ENCODE measurements at regions not wholly inside any gene's neighbourhood (a gene's known extent, or its start where the extent isn't known, plus 50 kb on each side); places are given as distances from the start of the nearest gene placed in this dataset.

DNA sequence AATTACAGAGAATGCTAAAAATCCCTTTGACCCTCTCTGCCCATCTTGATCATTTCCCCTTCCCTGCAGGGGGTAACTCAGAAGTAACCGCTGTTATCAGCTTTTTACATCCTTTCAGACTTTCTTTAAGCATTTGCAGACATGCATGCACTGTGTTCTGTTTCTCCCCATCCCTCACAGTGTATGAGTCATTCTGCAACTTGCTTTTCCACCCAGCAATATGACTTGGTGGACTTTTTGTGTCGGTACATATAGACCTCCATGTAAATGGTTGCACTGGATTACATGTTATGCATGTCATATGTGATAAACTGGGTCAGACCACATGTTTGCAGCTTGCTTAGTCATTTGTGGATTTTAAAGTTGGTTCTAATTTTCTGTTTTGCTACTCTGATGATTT, 87.7 kb upstream of the NECTIN1 start:
- DNase-seq, result no peak

DNA sequence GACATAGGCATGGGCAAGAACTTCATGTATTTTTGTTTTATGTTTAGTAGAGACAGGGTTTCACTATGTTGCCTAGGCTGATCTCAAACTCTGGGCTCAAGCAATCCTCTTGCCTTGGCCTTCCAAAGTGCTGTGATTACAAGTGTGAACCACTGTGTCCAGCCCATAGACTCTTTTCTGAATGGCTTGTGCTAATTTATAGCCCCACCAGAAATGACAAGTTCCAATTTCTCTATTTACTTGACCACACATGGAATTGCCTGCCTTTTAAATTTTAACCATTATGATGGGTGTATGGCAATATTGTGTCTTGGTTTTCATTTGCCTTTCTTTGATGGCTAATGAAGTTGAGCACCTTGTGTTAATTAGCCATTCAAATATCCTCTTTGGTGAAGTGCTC, 85.8 kb upstream of the NECTIN1 start:
- no peak for DNase-seq

DNA sequence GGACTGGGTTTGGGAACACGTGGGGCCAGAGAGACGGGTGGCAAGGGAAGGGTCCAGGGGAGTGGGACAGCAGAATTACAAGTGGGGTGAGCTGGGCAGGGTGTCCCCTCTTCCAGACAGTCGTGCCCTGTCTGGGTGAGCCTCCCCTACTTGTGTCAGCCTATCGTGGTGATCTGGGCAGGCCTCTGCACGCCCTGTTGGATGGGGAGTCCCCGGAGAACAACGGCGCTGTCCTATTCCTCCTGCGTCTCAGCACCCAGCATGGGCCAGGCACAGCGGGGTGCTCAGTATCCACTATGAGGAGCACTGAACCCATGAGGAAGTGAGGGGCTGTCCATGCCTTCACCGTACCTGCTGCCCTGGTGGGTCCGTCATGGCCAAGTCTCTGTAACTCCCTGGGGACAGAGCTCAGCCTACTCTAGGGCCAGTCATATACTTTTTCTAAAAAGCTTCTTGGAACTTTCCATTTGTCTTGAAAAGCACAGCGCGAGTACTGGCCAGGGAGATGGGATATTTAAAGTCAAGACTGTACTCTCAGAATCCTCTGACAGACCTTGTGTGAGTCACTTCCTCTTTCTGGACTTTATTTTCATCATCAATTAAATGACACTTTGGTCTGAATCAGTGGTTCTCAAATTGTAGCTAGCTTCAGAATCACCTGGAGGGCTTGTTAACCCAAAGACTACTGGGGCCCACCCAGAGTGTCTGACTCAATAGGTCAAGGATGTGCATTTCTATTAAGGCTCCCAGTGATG, 81.7 kb upstream of the NECTIN1 start:
- DNase-seq, result no peak

DNA sequence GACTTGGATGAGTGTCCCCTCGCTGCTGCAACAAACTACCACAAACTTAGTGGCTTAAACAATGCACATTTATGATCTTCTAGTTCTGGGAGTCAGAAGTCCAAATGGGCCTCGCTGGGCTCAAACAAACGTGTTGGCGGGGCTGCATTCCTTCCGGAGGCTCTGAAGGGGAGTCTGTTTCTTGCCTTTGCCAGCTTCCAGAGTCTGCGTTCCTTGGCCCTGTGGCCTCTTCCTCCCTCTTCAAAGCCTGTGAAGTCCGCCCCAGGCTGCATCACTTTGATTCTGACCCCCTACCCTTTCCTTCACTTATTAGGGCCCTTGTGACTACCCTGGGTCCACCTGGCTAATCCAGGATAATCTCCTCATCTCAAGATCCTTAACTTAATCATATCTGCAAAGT, 80.3 kb upstream of the NECTIN1 start:
- DNase-seq, result no peak

DNA sequence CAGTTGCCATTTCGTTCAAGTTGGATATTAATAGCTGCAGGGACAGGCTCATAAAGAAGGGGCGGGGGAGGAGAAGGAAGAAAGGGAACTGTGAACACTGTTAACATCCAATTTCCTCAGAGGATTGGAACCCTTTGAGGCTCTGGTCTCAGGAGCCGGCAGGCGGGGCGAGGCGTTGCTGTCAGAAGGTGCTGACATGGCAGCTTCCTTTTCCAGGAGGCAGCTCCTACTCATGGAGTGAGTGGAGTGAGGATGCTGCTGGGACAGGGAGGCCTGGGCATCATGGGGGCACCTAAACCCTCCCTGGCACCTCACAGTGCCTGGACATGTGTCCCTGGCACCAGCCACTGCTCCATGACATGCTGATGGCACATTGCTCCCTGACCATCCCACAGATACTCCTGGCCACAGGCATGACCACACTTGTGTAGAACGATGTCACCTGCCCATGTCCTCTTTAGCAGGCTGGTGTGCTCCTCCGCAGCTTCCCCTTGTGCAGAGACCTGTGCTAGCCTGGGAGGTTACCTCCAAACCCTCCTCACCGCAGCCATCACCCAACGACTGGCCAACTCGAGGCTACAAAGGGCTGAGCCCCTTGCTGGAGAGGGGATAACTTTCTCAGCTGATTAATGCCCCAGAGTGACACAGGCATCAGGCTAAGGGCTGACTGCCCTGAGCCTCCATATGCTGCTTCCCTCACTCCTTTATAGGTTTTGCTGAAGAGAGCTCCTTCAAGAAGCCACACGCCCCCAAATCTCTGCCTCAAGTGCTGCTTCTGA, 79.6 kb upstream of the NECTIN1 start:
- no peak for DNase-seq

DNA sequence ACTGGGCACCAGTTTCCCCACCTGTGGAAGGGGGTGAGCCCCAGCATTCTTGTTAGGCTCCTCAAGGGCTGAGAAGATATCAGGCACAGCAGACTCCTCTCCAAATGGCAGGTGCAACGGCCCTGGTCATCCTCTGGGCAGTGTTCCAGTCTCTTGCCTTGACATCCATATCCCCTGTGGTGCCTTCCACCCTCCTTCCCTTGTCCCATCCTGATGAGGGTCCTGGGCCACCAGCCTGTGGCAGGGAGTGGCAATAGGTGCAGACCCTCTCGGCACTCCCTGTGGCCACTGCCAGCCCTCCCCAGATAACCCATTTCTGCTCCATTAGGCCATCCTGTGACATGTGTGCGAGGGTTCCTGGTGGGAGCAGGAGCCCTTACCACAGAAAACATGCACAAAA, 78.8 kb upstream of the NECTIN1 start:
- no peak for DNase-seq

DNA sequence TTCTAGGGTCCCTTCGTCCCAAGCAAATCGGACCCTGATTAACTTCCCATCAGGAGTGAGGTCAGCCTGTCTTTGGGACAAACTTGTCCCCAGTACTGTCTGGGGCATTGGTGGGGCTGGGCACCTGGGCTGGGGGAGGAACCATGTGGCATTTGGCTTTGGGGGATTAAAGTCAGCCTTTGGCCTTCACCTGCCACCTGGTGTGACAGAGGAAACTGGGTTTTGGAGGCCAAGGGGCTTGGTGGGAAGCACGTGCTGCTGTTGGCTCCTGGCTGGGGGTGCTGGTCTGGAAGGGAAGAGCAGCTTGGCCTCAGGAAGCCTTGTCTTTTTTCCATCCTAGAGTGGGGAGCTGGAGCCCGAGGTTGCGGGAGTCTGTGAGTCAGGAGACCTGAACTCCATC, 78.4 kb upstream of the NECTIN1 start:
- DNase-seq, result no peak

DNA sequence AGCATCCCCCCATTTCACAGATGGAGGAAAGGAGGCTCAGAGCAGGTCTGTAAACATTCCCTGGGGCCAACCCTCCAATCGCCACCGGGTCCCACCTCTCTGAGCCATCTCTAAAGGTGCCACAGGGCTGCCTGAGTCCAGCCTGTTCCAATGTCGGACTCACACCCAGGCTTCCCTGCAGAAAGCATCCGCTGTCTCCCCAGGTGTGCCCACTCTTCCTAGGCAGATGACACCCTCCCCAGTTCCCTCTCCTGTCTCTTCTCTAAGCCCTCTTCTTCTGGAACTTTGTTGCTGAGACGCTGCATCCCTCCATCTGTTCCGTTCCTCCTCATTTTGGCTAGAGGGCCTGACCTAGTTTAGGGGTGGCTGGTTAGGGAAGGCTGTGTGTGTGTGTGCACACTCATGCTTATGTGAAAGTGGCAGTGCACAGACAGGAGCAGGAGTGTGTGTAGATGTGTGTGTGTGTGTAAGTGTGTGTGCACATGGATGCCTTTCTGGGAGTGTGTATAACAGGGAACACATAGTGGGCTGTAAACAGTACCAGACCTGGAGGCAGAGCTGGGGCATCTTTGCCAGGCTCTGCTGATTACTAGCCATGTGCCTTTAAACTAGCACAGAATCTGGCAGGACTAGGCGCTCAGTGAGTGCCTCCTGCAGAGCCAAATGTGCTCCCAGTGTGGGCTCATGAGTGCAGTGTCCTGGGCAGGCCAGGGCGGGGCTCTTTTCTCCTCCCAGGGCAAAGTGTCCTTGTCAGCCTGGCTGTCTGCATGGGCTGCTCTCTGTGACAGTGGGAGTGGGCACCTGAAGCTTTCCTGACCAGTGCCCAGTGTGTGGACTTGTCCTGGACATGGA, 77.3 kb upstream of the NECTIN1 start:
- DNase-seq, result no peak

DNA sequence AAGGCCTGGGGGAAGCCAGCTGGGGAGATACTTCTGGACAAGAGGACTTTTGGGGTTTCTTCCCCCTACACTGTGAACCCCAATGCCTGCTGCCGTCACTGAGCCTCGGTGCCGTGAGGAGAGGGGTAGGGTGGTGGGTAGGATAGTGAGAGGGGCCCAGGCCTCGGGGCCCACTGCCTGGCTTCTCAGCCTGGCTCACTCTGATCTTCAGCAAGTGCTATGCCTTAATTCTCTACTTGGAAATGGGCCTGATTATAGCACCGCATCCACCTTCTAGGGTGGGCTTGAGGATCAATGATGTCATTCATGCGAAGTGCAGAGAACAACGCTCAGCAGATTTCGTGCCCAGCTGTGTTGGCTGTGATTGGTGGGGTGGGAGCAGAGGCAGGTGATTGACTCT, 76.7 kb upstream of the NECTIN1 start:
- DNase-seq, result no peak

DNA sequence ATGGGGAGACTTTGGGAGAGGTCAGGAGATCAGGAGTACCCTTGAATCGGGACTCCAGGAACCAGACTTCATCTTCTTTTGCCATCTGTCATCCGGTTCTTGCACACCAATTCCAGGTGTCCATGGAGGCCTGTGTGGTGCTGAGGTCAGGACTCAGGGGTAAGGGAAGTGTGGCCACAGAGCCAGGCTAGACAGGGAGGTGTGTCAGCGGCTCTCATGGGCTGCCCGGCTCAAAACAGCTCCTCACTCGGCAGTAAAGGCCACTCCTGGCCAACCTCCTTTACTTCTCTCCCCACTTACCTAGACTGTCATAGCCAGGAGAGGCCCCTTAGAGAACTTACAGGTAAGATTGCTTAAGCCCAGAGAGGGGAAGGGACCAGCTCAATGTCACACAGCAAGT, 75.7 kb upstream of the NECTIN1 start:
- DNase-seq, result no peak

DNA sequence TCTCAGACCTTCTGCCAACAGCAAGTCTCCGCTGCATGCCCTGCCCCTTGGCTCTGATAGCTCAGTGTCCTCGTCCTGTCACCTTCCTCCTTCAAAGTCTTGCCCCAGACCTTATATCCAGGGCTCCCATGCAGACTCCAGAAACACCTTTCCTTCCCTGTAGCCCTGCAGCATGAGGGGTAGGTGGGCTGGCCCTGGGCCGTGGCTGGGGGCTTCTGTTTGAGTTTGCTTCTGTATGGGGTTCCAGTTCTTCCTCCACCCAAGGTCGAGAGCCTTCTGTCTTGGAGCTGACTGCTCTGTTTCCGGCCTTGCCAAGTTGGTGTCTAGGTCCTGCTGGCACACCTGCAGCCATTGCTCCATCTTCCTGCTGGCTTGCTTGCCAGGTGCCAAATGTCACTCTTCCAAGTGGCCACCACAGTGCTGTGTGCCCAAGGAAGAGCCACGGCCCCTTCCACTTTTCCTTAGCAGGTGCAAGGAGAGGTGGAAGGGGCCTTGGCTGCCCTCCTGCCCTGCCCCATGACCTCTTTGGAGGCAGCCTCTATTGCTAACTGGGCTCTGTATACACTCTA, 74.8 kb upstream of the NECTIN1 start:
- DNase-seq, result no peak

DNA sequence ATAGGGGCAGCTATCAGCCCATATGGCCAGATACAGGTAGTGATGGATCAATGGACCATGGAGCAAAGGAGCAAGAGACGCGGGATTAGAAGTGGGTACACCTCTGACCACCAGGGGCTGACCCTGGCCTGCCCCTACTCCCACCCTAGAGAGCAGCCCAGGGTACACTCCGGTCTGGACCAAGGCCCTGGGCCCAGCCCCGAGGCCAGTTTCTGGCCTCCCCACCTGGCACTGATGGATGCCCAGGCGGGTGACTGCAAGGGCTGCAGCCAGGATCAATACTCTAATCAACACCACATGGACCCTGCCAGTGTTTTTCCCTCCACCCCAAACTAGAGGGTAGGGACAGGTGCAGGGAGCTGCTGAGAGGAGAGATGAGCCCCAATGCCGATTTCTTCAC, 74.1 kb upstream of the NECTIN1 start:
- DNase-seq, result no peak

DNA sequence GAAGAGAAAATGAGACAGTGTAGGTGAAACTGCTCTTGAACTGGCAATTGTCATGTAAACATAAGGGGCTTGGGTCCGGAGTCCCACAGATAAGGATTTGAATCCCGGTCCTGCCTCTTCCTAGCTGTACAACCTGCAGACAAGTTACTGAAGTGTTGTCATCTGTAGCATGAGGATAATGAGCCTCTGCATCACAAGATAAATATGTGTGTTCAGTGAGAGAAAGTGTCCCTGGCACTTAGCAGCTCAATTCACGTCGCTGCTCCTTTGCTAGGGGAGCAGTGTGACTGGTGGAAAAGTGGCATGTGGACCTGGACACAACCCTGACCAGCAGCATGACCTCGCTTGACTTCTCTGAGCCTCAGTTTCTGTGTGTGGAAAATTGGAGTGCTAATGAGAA, 73.7 kb upstream of the NECTIN1 start:
- DNase-seq, result no peak

DNA sequence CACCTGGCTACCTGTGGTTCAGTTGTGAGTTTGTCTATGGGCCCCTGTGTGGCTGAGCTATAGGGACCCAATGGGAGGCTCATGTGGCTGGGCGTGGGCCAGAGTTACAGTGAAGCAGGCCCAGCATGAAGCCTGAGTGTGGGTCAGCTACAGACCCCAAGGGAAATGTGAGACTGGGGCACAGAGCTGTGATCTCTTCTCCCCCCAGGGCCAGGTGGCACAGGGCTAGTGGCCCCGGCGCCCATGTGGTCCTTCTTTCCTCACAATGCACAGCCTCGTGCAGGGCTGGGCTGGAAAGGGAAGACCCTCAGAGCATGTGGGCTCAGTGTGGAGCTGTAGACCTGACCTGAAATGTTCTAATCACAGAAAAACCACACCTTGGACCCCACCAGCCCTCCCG, 71.6 kb upstream of the NECTIN1 start:
- no peak for DNase-seq

DNA sequence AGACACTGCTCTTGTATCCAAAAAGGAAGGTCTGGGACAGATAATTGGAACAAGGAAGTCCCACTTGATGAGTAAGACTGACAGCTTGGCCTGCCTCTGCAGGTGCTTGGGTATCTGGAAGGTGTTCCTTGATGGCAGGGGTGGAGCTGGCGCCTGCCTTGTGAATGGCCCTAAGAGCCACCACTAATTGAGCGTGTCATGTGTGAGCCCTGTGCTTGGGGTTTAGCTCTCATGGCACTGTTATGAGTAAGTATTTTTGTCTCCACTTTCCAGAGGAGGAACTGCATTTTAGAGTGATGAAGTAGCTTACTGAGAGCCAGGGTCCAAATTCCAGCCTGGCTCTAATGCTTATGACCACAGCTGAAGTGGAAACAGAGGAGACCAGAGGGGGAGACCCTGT, 71.2 kb upstream of the NECTIN1 start:
- no peak for DNase-seq

DNA sequence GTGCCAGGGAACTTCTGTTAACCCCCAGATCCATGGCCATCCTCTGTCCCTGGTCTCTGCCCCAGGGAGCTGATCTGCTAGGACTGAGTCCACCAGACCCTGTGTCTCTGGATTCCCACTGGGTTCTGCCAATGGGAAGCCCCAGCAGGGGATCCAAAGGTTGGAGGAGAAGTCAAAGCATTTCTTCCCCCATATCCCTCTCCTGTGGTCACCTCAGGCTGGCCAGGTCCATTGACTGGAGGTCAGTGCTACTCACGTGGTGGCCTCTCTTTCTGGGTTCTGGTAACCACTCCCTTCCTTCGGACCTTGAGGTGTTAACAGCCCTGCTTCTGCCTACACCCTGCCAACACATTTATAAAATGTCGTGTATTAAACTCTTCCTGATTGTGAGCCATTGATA, 69.7 kb upstream of the NECTIN1 start:
- DNase-seq, result no peak

DNA sequence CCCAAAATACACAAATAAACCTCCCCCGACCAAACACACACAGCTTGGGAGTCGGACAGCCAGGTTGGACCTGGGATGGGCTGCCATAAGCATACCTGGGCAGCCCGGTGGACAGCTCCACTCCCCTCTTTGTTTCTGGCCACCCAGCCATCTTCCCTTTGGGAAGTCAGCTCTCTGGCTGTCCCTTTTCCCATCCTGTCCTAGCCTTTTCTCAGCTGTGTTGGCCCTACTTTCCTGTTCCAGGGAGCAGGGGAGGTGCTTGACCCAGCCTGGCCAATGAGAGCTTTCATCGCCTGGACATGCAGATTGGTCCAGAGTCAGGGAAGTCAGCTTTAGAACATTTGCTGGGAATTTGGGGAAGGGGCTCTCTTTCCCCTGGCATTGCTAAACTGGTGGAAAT, 68.7 kb upstream of the NECTIN1 start:
- no peak for DNase-seq

DNA sequence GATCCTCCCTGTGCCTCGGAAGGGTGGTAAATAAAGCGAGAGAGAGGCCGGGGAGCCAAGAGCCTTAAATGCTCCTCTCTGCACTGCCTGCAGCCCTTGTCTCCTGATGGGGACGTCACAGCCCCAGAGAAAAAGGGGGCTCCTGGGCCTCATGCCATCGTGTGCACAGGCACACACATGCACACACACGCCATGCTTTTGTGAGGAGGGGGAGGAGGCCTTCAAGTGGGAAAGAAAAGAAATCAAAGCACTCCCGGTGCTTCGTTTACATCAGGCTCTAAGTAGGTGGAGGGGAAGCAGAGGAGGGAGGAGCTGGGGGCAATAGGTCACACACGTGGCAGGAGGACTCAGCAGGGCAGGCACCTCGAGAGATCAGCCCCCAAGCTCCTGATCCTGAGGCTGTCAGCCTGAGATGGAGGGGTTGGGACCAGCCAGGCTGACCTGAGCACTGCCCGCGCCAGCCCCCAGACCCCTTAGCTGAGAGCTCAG, 68.2 kb upstream of the NECTIN1 start:
- DNase-seq, result no peak

DNA sequence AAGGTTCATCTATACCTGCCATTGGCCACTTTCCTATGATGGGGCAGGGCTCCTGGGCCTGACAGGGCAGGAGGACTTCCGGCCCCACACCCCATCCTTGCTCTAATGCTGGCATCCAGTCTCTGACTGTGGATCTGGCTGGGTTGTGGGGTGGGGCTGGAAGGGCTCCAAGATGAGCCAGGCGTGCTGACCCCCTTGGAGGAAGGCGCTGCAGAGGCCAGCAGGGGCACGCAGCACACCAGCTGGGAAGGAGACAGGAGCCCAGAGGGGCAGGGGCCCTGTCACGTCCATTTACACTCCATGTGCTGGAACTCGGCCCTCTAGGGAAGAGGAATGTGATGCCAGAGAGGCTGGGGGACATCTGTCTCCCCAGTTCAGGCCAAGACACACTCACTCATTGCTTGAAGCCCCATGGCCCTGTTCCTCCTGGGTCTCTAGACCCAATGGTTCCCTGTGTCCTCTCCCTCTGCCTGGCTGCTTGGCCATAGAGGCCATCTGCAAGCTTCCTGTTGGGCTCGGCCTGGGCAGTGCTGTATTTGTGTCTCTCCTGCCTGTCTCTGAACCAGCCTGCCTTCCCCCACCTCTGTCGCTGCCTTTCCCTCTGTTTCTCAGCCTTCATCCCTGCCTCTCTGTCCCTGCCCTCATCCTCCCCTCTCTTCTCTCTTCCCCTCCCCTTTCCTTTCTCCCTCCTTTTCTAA, 67.5 kb upstream of the NECTIN1 start:
- DNase-seq, result no peak

DNA sequence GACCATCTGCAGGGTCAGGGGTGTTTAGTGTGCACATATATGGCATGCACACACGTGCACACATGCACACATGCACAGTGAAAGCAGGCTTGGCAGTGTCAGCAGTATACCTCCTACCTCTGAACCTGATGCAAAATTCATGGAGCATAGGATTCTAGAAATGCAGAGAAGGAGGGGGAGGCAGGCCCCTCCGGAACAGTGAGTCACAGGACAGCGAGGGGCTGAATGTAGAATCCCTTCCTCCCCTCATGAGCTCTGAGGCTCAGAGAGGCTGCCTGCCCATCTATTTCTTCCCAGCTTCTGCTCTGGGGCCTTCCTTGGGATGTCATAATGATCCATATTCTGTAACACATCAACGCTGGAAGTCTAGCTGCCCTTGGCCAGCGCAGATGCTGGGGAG, 66.7 kb upstream of the NECTIN1 start:
- no peak for DNase-seq

DNA sequence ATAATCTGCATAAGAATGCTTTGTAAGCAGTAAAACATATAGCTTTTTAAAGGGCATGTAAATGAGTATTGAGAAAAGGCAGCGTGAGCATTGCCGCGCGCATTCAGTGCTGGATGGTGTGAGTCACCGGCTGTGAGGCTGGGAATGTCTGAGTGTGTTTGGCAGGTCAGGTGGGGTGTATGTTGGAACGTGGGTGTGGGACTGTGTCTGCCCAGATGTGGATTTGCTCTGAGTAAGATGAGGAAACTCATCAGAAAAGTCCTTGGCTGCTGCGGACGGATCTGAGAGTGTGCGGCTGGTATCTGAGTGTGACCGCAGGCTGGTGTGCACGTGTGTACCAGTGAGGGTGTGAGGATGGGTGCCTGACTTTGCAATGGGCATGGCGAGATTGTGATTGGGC, 66.2 kb upstream of the NECTIN1 start:
- DNase-seq, result no peak

DNA sequence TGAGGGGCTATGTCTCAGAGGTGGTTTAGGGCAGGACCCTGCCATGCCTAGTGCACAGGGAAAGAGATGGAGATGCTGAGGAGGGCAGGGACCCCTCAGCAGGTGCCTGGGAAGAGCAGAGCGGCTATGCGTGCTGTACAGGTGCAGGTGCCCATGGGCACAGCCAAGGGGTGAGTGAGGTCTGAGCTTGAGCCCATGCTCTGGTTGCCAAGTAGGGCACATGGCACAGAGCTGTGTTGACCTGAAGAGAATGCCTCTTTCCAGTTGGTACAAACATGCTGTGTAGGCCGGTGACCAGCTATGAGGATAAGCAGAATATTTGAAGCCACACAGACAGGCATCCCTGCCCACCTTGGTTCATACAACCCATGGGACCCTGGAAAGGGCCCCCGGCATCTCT, 65.8 kb upstream of the NECTIN1 start:
- DNase-seq, result no peak
